Parathyroid adenoma (tissue), 2 donors: ENCODE measurements at regions not wholly inside any gene's neighbourhood (a gene's known extent, or its start where the extent isn't known, plus 50 kb on each side); places are given as distances from the start of the nearest gene placed in this dataset.
"Not testable (repeated sequence)": the region's sequence is repeated elsewhere in the genome, so short reads cannot be mapped to it uniquely, and the experiment has no call there.

Source experiments
- H2AFZ ChIP-seq: fragments of 300-600 bp; sonication (generic); one replicate; pipeline ENCODE4 v1.7.0; 2017; ENCODE audit warnings: antibody characterized with exemption, mild to moderate bottlenecking
- H3K27ac ChIP-seq: fragments of 300-600 bp; sonication (generic); one replicate; pipeline ENCODE4 v1.7.0; 2017
- H3K27me3 ChIP-seq: fragments of 300-600 bp; sonication (generic); one replicate; pipeline ENCODE4 v1.7.0; 2017; ENCODE audit warnings: low read length; ENCODE audit not compliant: control insufficient read depth, insufficient read depth
- H3K36me3 ChIP-seq: fragments of 300-600 bp; sonication (generic); one replicate; pipeline ENCODE4 v1.7.0; 2017; ENCODE audit warnings: low read length; ENCODE audit not compliant: control insufficient read depth, insufficient read depth
- H3K4me1 ChIP-seq: fragments of 300-600 bp; sonication (generic); one replicate; pipeline ENCODE4 v1.7.0; 2017; ENCODE audit warnings: control low read depth
- H3K4me2 ChIP-seq: fragments of 300-600 bp; sonication (generic); one replicate; pipeline ENCODE4 v1.7.0; 2017; ENCODE audit warnings: low read length
- H3K4me3 ChIP-seq: fragments of 300-600 bp; sonication (generic); one replicate; pipeline ENCODE4 v1.7.0; 2017; ENCODE audit warnings: low read depth, low read length
- H3K79me2 ChIP-seq: fragments of 300-600 bp; sonication (generic); one replicate; pipeline ENCODE4 v1.7.0; 2017; ENCODE audit warnings: control low read depth
- H3K9ac ChIP-seq: fragments of 300-600 bp; sonication (generic); one replicate; pipeline ENCODE4 v1.7.0; 2017; ENCODE audit warnings: mild to moderate bottlenecking
- H3K9me3 ChIP-seq: fragments of 300-600 bp; sonication (generic); one replicate; pipeline ENCODE4 v1.7.0; 2017; ENCODE audit warnings: low read length; ENCODE audit not compliant: control insufficient read depth
- TF ChIP-seq, protein P1 (sequence below): fragments of 300-600 bp; sonication (generic); IDR thresholded peaks from one replicate; pipeline ENCODE4 v1.7.0; 2017; ENCODE audit warnings: antibody characterized with exemption, mild to moderate bottlenecking
- donor health status: primary hyperparathyroidism.

DNA sequence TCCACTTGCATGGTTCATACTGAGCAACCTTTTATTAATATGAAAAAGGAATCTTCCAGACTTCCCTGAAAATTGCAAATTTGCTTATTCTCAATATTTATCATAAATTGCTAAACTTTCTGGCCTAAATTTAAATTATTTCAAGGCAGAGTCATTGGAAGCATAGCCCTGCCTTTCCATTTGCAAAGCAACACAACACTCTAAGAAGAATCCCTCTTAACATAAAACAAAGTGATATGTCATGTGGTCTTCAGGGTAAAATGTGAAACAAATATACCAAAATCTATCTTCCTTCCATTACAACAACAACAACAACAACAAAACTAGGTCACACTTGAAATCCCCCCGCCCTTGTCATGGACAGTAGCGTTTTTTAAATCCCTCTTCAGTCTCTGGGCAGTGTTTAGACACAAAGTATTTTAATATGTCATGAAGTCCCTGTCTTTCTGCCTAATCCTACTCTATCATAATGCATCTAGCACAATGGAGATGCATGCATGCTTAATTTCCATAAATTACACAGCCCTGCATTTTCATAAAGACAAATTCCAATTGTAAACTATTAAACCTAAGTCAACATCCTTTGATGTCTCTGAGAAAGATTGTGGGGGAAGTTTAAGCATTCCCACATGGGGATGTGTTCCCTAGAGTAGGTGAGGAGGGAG is 668.9 kb upstream of the LCORL start:
- TF ChIP-seq, protein P1, sequence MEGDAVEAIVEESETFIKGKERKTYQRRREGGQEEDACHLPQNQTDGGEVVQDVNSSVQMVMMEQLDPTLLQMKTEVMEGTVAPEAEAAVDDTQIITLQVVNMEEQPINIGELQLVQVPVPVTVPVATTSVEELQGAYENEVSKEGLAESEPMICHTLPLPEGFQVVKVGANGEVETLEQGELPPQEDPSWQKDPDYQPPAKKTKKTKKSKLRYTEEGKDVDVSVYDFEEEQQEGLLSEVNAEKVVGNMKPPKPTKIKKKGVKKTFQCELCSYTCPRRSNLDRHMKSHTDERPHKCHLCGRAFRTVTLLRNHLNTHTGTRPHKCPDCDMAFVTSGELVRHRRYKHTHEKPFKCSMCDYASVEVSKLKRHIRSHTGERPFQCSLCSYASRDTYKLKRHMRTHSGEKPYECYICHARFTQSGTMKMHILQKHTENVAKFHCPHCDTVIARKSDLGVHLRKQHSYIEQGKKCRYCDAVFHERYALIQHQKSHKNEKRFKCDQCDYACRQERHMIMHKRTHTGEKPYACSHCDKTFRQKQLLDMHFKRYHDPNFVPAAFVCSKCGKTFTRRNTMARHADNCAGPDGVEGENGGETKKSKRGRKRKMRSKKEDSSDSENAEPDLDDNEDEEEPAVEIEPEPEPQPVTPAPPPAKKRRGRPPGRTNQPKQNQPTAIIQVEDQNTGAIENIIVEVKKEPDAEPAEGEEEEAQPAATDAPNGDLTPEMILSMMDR = no peak
- H2AFZ ChIP-seq = no peak overlapping the region

DNA sequence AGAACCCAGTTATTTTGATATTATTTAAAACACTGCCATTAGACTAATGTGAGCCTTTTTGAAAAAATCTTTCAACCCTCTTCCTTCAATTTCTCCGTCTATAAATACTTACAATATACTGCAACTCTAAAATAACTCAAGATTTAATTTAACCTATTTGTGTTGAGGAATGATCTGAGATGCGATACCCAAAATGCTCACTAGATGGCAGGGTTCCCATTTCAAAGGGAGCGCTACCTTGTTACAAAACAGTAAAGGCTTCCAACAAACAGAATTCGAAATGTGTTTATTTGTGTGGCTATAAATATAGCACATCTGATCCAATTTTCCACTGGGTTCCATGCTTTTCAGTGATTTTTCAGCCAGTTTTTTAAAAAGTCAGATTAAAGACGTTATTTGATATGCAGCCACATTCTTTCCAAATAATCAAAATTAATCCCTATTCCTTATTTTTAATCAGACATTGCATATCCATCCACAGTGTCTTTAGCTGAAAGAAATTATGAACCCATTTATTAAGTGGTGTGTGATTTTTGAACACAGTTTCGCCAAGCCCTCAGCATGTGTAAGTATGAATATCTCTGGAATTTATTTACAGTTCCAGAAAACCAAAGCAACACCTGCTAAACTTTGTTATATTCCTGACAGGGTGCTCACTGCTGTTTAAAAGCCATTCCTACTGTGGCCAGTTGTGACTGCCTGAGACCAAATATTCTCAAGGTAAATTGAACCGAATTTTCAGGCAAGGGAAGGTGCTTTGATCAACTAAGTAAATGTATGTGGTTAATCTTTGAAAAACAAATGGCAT is 668.0 kb upstream of the LCORL start:
- Histone ChIP-seq H3K4me2 (peak overlapping the region; percentile 29), H3K27me3 (no peaks in the 10 kb centered on the region), H3K9me3 (no peaks in the 10 kb centered on the region), H3K36me3 (no peaks in the 10 kb centered on the region), H2AFZ (no peak overlapping the region), H3K4me3 (no peak overlapping the region), H3K9ac (no peak overlapping the region), H3K27ac (no peak overlapping the region), H3K4me1 (no peaks in the 10 kb centered on the region), H3K79me2 (no peaks in the 10 kb centered on the region)
- TF ChIP-seq, protein P1 = peak; percentile 80

More for the DNA sequence above, 668.9 kb upstream of the LCORL start:
- H3K27me3 ChIP-seq = no peaks in the 10 kb centered on the region
- no peak overlapping the region for H3K9ac ChIP-seq
- no peaks in the 10 kb centered on the region for H3K79me2 ChIP-seq
- no peak overlapping the region for H3K4me2 ChIP-seq
- no peaks in the 10 kb centered on the region for H3K9me3 ChIP-seq
- no peaks in the 10 kb centered on the region for H3K36me3 ChIP-seq
- H3K4me1 ChIP-seq = no peaks in the 10 kb centered on the region
- no peak overlapping the region for H3K27ac ChIP-seq
- H3K4me3 ChIP-seq = no peak overlapping the region

DNA sequence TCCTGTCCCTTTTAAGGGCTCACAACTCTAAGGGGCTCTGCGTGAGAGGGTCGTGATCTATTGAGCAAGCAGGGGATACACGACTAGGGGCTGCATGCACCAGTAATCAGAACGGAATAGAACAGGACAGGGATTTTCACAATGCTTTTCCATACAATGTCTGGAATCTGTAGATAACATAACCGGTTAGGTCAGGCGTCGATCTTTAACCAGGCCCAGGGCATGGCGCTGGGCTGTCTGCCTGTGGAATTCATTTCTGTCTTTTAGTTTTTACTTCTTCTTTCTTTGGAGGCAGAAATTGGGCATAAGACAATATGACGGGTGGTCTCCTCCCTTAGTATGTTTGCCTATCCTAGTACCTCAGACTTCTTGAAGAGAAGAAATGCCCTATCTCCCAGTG is 666.8 kb upstream of the LCORL start:
- not testable (repeated sequence) for H3K4me1 ChIP-seq, H3K4me2 ChIP-seq, H3K79me2 ChIP-seq, H3K9me3 ChIP-seq, H3K27me3 ChIP-seq, H2AFZ ChIP-seq, H3K9ac ChIP-seq, H3K4me3 ChIP-seq, H3K27ac ChIP-seq, H3K36me3 ChIP-seq

DNA sequence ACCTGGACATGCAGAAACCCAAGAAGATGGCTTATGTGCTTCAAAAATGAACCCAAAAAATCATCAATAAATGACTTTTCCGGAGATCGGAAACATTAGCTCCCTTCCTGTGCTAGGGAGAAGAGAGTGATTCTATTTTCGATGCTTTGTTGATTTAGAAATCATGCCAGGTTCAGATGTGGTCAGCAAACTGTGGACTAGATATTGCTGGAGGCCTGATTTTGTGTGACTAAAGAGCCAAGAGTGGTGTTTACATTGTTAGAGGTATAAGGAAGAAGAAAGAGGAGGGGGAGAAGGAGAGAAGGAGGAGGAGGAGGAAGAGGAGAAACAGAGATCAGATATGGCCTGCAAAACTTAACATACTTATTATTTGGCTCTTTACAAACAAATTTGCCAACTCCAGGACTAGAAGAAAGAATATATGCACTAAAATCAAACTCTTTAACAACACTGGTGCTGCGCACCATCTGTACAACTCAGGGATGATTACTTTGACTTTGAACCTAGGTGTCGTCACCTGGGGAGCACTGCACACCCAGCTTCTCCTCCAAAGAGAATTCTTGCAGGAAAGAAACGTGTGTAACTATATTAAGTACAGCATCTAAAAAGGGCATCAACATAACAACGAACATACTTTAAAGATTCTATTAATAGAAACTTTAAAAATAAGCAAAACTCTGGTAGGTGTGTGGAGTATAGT is 664.9 kb upstream of the LCORL start:
- TF ChIP-seq, protein P1 = no peak

DNA sequence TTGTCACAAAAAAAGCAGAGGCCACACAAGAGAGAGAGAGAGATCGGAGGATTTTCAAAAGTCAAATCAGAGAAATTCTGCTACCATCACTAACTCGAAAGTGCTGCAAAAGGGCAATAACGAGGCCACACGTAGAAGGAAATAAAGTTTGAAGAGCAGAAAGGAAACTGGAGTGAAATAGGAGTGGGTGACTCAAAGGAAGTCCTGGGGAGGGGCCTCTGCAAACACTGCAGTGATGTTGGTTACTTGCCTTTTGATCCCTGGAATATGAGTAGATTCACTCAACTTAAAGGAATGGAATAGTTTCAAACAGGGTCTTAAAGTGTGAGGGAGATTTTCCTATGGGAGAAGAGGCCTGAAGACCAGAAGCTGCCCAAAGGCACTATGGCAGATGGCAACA is 663.4 kb upstream of the LCORL start:
- no peaks in the 10 kb centered on the region for H3K36me3 ChIP-seq
- H2AFZ ChIP-seq = no peak overlapping the region
- H3K4me3 ChIP-seq = no peak overlapping the region
- H3K9me3 ChIP-seq = no peaks in the 10 kb centered on the region
- no peak overlapping the region for H3K27ac ChIP-seq
- H3K4me2 ChIP-seq = no peak overlapping the region
- no peaks in the 10 kb centered on the region for H3K4me1 ChIP-seq
- no peak overlapping the region for H3K9ac ChIP-seq
- TF ChIP-seq, protein P1 = no peak
- no peaks in the 10 kb centered on the region for H3K27me3 ChIP-seq
- H3K79me2 ChIP-seq = no peaks in the 10 kb centered on the region

More for the DNA sequence above, 664.9 kb upstream of the LCORL start:
- no peak overlapping the region for H3K27ac ChIP-seq
- no peak overlapping the region for H3K9ac ChIP-seq
- no peak overlapping the region for H2AFZ ChIP-seq
- H3K27me3 ChIP-seq = no peaks in the 10 kb centered on the region
- no peak overlapping the region for H3K4me2 ChIP-seq
- no peaks in the 10 kb centered on the region for H3K79me2 ChIP-seq
- no peaks in the 10 kb centered on the region for H3K9me3 ChIP-seq
- H3K4me3 ChIP-seq = no peak overlapping the region
- H3K36me3 ChIP-seq = no peaks in the 10 kb centered on the region
- no peaks in the 10 kb centered on the region for H3K4me1 ChIP-seq
